Immature natural killer cell (primary cell): ENCODE measurements at regions not wholly inside any gene's neighbourhood (a gene's known extent, or its start where the extent isn't known, plus 50 kb on each side); places are given as distances from the start of the nearest gene placed in this dataset.

Experiments used
- DNase-seq, 3 donors: peaks; one replicate each; pipeline ENCODE4 v3.0.0; 2022; ENCODE audit warnings: mixed read lengths in 1 of 3
- H3K27ac Mint-ChIP-seq, 6 donors: one replicate each; pipeline ENCODE4 v1.8.0; 2020; ENCODE audit warnings: mixed read lengths in 6 of 6, mild to moderate bottlenecking in 5 of 6, inconsistent platforms in 4 of 6, moderate library complexity in 3 of 6
- H3K27me3 Mint-ChIP-seq, 3 donors: one replicate each; pipeline ENCODE4 v1.8.0; 2020 to 2021; ENCODE audit warnings: low read depth in 3 of 3, mild to moderate bottlenecking in 3 of 3, mixed read lengths in 3 of 3, moderate library complexity in 3 of 3, inconsistent platforms in 1 of 3
- H3K36me3 Mint-ChIP-seq, 3 donors: one replicate each; pipeline ENCODE4 v1.8.0; 2020; ENCODE audit warnings: mixed read lengths in 3 of 3, inconsistent platforms in 2 of 3, mild to moderate bottlenecking in 2 of 3
- H3K4me1 Mint-ChIP-seq, 2 donors: one replicate each; pipeline ENCODE4 v1.8.0; 2020; ENCODE audit warnings: inconsistent platforms in 2 of 2, mild to moderate bottlenecking in 2 of 2, mixed read lengths in 2 of 2, moderate library complexity in 1 of 2
- H3K4me3 Mint-ChIP-seq, 5 donors: one replicate each; pipeline ENCODE4 v1.8.0; 2020; ENCODE audit warnings: mild to moderate bottlenecking in 5 of 5, mixed read lengths in 5 of 5, inconsistent platforms in 3 of 5, moderate library complexity in 3 of 5
- H3K9me3 Mint-ChIP-seq, 6 donors: one replicate each; pipeline ENCODE4 v1.8.0; 2020; ENCODE audit warnings: mild to moderate bottlenecking in 6 of 6, mixed read lengths in 6 of 6, inconsistent platforms in 4 of 6, moderate library complexity in 3 of 6

DNA sequence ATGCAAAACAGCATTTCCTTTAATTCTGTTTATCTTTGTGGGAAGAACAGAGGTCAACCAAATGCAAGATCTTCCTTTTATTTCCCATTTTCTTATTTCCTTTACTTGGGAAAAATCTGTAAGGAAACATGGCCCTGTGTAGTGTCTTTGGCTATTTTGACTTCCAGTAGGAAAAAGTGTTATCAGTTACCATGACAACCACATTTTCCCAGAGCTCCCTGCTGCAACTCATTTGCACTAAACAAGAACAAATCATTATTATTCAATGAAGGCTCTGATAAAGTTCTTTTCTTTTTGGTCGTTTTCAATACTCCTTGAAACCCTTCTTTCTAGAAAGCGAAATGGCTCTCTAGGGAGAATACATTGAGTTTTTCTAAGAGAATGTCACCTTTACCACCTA, 117.2 kb upstream of the DDX53 start:
- no peak overlapping the region for H3K27ac Mint-ChIP-seq
- no peaks in the 10 kb centered on the region for H3K4me1 Mint-ChIP-seq
- no peak overlapping the region for H3K4me3 Mint-ChIP-seq
- peaks cover 0 to 3% (median under 1%) of the 10 kb centered on the region in 6 donors for H3K9me3 Mint-ChIP-seq
- peaks cover 0 to 3% (median 0%) of the 10 kb centered on the region in 3 donors for H3K27me3 Mint-ChIP-seq
- DNase-seq: no peak
- no peaks in the 10 kb centered on the region for H3K36me3 Mint-ChIP-seq

DNA sequence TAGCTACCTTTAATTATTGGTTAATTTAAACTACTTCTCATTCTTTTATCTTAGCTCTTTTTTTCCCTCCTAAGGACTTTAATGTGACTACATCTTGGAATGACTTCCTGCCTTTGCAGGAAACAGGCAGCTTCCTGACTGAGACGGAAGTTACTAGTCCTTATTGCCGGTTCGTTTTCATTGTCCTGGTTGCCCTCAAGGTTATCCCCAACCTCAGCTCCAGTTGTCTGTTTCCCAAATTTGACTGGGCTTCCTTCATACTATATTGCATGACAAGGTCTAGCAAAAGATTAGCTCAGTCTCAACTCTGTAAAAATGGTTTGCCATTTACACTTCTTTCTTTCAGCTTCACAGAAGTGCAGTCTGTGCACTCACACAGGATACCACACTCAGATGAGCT, 109.9 kb upstream of the DDX53 start:
- Mint-ChIP-seq H3K27ac (no peak overlapping the region), H3K9me3 (peaks cover 0 to 6% (median 0%) of the 10 kb centered on the region in 6 donors), H3K4me3 (no peak overlapping the region), H3K36me3 (no peaks in the 10 kb centered on the region), H3K27me3 (peaks cover 0 to 2% (median under 1%) of the 10 kb centered on the region in 3 donors), H3K4me1 (no peaks in the 10 kb centered on the region)
- DNase-seq: no peak

DNA sequence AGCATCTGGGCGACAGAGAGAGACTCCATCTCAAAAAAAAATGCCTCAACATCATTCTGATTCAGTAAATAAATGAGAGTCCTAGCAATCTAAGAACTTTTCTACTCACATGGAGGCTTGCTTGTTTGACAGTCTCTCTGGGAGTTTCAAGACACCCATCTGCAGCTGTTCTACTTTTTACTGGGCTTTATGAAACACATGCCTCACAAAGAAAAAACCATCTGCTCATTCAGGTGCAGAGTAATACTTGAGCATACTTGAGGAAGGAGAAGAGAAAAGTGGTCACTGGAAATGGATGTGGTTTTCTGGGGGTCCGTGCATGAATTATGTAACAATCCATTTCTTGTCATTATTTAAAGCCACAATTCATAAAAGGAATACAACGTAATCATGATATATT, 87.1 kb upstream of the DDX53 start:
- no peak for DNase-seq
- peaks cover 0 to 5% (median under 1%) of the 10 kb centered on the region in 6 donors for H3K9me3 Mint-ChIP-seq
- no peaks in the 10 kb centered on the region for H3K4me1 Mint-ChIP-seq
- no peak overlapping the region for H3K4me3 Mint-ChIP-seq
- no peaks in the 10 kb centered on the region for H3K36me3 Mint-ChIP-seq
- peaks cover 0 to 4% (median 2%) of the 10 kb centered on the region in 3 donors for H3K27me3 Mint-ChIP-seq
- no peak overlapping the region for H3K27ac Mint-ChIP-seq

DNA sequence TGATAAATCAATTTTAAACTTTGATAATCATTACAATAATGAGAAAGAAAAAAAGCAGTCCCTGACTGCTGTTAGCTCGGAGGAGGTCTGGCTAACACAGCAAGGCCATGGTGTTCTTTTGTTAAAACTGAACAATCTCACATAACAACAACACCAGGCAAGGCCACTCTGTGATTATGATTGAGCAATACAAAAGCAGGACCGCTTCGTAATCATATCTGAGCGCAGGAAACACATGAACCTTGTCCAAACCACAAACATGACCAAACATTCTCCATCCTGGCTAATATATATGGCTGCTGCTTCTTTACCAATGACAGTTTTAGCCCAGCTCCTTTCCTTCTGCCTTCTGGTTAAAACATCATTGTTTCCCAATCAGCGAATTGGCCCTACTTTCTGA, 76.8 kb upstream of the DDX53 start:
- DNase-seq: no peak
- no peak overlapping the region for H3K27ac Mint-ChIP-seq
- no peaks in the 10 kb centered on the region for H3K4me1 Mint-ChIP-seq
- peaks cover 0 to 3% (median 0%) of the 10 kb centered on the region in 6 donors for H3K9me3 Mint-ChIP-seq
- no peaks in the 10 kb centered on the region for H3K36me3 Mint-ChIP-seq
- no peaks in the 10 kb centered on the region for H3K27me3 Mint-ChIP-seq
- H3K4me3 Mint-ChIP-seq: no peak overlapping the region

DNA sequence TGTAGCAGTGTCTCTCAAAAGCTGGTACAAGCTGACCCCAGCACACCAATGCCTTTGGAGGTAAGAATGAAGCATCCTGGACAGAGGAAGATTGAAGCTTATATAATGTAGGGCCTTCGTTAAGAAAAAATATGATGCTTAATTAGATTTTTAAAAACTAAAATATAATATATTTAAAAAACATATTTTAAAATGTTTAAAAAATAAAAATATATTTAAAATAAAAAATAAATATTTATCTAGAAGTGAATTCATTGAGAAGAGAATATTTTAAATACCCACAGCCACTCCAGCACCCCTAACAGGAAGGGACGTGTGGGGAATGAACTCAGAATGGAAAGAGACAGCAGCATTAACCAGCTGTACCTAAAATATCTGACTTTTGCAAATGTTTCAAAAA, 65.1 kb upstream of the DDX53 start:
- no peaks in the 10 kb centered on the region for H3K36me3 Mint-ChIP-seq
- no peak overlapping the region for H3K4me3 Mint-ChIP-seq
- no peak for DNase-seq
- no peak overlapping the region for H3K27ac Mint-ChIP-seq
- no peaks in the 10 kb centered on the region for H3K4me1 Mint-ChIP-seq
- peaks cover 0 to 2% (median 0%) of the 10 kb centered on the region in 3 donors for H3K27me3 Mint-ChIP-seq
- H3K9me3 Mint-ChIP-seq: peaks cover 0 to 2% (median 0%) of the 10 kb centered on the region in 6 donors

DNA sequence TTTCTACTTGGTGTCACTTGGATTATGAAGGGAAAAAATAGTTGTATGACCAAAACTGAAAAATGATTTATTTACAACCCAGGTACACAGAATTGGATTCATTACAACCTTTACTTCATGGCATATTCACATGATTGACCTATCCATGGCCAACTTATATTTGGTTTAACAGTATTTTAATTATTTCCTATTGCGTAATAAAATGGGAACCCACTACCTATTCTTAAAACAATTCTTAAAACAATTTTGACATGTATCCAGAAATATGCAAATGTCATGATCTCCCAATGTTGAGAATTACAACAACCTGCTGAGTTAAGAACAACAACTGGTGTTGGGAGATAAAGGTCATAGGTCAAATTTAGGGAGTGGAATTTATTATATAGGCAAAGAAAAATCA, 54.8 kb upstream of the DDX53 start:
- Mint-ChIP-seq H3K27me3 (peaks cover 0 to 4% (median 2%) of the 10 kb centered on the region in 3 donors), H3K4me3 (no peak overlapping the region), H3K27ac (no peak overlapping the region), H3K9me3 (peaks cover 0 to 8% (median 0%) of the 10 kb centered on the region in 6 donors), H3K36me3 (no peaks in the 10 kb centered on the region), H3K4me1 (no peaks in the 10 kb centered on the region)
- DNase-seq: no peak
